Activated CD8-positive, alpha-beta memory T cell treated with anti-CD3 and anti-CD28 coated beads, Interleukin-2, amount 50 U/mL, for 24 hours (primary cell): ENCODE measurements at regions not wholly inside any gene's neighbourhood (a gene's known extent, or its start where the extent isn't known, plus 50 kb on each side); places are given as distances from the start of the nearest gene placed in this dataset.

ENCODE experiments used
- DNase-seq: peaks from one replicate; pipeline ENCODE4 v3.0.0-alpha.2; 2020; ENCODE audit errors: extremely low read depth

DNA sequence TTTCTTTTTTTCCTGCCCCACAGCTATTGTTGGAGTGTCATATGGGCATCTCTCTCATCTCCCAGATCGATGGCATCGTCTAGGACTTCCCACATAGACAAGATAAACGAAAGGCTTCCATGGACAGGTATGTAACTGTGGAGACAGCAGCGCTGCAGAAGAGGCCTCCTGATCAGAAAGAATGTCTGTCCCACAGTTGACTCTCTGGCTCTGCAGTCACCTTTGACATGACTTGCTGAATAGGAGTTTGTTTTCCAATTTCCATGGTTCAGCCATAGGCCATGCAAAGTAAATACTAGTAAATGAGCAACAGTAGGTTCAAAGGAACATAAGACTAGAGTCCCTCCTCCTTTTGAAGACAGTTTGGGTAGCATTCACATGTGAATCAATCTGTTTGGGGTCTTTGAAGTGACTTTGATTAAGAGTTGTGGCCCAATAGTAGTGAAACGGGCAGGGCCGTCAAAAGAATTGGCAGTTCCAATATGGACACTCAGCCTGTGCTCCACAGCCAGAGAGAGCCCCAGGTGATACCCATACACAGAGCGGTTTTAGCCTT, 134.7 kb upstream of the IFNGR1 start:
- DNase-seq, result no peak

DNA sequence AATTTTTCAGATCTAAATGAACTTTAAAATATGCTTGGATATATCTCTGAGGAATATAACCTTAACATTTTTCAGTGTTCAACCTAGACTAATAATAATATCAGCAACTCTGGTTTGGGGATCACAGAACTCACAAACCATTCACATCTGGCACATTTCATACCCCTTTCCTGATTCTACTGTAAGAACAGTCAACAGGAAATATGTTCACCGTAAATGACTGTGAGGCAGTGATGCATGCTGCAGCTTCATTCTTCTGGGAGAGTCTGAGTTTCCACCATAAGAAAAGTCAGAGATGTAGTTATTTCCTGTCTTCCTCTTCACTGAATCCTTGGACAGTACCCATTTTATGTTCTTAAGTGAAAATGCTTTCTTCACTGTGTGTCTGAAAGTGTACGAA, 134.2 kb upstream of the IFNGR1 start:
- DNase-seq, result no peak

DNA sequence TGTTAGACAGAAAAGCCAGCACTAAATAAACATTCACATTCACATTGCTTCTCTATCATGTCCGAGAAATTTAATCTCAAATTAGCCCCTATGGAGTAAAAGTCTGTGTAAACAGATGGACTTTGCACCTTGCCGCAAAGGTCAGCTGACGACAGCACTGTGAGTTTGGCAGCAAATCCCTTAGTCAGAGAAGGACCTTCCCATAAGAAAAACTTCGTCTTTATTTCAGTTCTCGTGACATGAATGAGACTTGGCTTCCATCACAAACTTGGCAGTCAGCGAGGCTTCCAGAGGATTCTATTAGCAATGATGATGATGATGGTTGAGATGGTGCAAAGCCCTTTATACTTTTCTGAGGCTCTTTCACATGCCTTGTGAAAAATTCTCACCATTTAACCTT, 133.7 kb upstream of the IFNGR1 start:
- no peak for DNase-seq

DNA sequence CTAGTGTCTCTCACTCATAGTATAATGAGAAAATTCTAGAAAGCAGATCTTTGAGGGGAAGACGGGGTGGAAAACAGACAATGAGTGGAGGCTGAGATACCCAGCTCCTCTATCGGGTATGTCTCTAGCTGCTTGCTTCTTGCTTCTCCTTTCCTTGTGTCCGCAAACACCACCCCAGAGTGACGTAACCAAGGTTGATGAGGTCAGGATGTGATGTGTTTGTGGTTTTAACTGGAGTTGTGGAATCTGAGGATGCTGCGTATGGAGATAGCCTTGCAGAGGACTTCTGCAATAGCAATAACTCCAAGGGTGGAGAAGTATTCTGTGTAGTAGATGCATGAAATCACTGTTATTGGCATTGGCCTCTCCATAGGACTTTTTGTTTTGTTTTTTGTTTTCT, 132.7 kb upstream of the IFNGR1 start:
- DNase-seq, result no peak

DNA sequence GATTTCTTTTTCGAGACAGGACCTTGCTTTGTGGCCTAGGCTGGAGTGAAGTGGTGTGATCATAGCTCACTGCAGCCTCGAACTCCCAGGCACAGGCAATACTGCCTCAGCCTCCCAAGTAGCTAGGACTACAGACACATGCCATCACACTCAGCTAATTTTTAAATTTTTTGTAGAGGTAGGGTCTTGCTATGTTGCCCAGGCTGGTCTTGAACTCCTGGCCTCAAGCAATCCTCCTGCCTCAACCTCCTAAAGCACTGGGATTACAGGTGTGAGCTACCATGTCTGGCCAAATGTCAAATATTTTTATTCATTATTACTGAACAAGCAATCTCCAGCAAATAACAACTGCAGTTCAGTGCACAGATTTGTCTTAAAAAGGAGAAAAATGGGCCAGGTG, 131.7 kb upstream of the IFNGR1 start:
- DNase-seq, result no peak

DNA sequence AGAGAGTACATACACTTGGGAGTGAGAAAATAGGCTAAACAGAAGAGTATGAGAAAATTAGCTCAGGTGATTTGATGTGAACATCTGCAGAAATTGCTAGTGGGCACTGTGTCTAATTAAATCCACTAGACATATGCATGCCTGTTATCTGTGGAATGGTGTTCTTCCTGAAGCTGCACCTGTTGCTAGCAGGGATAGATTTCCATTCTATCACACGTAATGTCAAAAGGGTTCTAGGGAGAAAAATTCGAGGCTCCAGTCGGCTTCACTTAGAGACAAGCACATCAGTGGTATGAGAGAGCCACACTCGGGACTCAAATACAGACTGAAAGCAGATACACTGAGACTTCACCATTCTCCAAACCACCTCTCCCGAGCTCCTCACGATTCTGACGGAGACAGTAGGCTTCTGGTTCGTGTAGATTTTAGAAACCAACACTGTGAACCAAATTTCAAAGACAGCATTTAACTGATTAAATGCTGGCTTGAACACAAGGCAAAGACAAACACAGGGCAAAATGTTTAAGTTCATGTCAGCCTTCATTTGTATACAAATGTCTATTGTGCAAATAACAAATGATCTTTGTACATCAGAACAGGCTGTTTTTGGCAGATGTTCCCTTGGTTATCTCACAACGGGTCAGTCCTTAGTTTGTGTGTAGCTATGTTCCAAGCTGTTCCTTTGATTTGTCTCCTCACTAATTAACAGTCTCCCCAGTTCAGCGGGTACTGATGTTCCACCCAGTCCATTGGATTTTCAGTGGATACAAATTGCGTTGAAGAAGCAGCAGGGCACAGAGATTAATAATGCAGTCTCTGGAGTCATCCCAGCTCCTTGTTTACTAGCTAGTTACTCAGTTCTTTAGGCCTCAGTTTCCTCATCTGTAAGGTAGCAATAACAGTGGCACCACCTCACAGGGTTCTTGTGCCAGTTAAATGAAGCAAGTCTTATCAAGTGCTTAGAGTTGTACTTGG, 131.0 kb upstream of the IFNGR1 start:
- no peak for DNase-seq

DNA sequence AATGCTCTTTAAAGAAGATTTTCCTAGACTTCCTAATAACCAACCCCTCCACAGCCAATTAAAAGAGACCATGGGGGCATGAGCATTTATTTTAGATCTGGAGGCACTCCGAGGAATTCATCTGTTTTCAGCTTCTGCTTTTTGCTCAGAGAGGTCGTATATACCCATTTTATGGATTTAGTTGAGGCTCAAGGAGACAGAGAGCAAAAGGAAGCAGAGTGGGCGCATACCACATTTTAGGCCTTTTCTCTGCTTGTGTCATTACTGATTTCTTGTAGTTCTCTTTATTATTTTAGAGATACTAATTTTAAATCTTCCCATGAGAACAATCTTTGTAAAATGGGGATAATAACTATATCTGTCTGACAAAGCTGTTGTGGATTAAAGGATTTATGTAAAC, 129.6 kb upstream of the IFNGR1 start:
- no peak for DNase-seq

DNA sequence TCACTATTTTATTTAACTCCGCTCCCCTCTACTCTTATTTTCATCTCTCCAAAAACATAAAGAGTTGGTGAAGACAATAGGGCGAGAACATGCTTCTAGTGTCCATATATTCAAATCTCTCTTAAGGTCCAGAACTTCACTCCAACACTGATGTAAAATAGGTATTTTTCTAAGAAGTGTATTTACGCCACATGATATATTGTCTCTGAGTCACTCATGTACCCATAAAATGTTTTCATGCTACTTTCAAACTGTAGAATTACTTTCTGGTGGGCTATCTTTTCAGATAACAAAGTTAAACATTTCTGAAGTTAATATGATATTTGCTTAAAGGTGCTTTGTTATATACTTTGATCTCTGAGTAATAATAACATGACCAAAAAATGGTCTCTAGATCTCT, 124.1 kb upstream of the IFNGR1 start:
- no peak for DNase-seq

DNA sequence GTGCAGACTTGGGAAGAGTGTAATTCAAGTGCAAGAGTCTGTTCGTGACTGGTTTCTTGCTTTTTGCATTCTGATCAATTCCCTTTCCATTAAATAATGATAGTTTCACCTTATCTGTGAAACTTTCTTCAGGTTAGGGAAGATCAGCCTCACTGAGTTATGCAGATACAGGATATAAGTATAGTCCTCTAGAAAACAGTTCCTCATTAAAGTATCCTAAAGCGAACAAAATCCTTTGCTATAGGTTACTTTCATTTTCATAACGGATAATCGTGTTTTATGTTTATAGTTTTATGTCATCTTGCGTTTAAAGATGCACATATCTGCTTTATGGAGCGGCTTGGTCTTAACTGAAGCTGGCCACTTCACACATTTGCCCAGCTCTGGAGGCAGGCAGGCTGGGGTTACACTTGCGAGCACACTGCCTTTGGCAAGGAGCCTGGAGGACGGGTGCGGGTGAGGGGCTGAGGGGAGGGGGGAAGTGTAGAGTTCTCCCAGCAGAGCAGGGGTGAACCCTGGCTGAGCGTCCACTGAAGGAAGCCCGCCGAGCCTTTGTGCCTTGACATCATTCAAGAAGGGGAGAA, 123.5 kb upstream of the IFNGR1 start:
- no peak for DNase-seq

DNA sequence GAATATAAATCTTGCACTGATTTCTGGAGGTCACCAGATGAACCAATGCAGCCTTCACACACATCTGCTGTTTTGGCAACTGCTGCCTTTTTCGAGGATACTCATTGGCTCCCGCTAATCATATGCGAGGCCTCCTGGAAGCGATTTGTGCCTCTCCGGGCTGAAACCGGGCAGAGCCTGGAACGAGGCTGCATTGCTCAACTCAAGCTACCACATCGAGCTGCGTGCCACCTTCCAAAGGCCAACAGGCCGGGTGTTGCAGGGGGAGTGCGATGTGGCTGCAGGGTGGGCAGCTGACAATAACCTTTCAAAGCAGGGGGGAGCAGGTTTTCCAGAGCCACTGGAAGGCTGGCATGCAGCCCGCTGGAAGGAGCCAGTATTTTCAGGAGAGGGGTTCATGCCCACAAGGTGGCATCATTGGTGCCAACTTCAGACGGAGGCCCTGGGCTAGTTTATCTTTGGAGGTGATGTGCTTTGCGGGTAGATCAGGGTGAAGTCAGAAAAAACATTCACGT, 122.6 kb upstream of the IFNGR1 start:
- DNase-seq, result no peak

DNA sequence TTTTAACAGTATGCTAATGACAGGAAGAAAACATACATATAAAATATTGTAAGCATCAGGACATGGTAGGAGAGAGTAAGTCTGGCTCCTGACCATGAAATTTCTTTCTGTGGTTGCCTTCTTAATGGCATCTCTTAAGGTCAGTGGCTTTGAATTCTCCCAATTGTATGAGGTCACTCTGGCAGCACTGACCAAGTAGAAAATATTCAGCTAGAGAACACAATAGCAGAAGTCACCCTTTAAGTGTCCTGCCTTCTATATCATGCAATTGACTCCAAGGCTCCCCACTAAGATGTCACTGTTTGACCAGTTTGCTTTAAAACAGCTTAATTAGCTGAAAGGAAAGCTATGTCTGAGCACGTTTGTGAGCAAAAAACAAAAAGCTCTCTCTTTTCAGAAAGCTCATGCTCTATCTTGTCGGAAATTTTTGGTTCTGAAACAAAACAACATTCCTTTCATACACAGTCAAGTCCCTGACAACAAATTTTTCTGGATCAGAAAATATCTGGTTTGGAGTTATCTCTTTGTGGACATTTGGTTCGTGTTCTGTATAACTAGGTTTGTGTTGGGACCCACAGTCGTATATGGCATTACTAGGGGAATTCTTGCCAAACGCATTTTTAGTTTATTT, 120.9 kb upstream of the IFNGR1 start:
- DNase-seq, result no peak

DNA sequence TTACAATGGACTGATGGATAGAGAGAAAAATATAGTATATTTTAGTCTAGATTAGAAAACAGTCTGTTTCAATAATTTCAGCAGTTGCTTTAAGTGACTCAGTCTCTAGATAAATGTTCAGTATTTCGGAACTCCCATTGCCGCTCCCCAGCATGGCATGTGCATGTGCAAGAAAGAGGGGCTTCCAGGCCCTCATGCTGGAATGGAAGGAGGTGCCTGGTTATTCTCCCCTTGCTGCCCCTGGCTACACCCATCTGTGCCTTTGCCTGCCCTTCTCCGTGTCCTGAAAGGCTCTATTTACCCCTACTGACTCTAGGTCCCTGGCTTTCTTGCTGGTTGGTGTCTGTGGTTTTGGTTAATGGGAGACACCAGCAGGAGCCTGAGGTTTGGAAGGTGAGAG, 115.7 kb upstream of the IFNGR1 start:
- DNase-seq, result no peak

DNA sequence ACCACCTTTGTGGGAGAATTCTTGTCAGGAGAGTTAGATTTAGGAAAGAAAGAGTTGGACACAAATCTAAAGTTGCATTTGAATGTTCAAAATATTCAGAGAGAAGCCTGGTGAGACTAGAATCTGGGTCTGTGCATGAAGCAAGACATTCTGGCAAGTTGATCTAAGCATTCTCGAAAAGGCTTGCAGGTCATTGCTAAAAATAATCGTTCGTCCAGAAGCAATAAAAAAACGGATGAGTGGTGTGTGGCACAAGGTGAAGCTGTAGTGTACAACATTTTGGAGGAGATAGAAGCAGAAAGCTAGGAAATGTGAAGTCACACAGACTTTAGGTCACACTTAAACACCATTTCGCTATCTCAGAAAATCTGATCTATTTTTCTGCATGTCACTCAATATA, 114.9 kb upstream of the IFNGR1 start:
- DNase-seq, result no peak

DNA sequence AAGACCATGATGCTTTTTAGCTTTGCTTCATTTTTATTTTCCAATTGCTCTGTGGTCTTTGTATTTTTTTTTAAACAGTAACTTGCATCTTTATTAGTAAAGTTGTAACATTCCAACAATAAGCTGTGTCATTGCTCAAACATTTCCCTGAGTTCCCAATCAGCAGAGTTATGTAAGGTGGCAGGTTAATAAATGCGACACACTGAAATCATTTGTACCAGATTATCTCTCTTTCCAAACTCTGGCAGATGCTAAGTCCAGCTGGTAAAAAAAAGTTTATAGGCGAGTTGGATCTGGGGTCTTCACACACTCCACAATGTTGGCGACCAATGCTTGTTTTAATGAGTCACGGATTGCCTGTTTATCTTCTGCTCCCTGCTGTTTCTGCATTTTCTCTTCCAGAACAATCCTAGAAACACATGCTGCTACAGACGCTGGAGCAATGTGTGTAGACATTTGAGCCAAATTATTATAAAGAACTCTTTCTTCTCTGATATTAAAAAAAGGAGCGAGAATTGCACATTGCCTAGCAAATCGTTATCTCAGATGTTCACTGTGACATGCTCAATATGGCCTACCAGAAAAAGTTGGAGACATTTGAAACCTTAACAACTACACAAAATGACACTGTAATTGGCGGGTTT, 113.6 kb upstream of the IFNGR1 start:
- no peak for DNase-seq

DNA sequence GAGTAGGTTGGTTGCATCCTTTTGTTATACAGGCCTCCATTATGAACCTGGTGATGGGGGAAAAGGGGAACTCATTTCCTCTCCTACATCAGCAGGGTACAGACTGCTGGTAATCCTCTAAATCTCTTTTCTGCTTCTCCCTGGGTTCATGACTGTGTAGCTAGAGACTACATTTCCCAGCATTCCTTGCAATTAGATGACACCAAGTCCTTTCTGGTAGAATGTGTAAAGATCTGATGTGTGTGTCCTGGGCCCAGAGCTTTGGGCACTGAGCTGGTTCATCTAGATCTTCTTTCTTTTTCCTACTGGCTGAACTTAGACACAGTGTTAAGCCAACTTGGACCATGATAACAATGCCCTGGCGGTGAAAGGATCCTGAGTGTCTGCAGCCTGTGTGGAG, 104.7 kb upstream of the IFNGR1 start:
- no peak for DNase-seq

DNA sequence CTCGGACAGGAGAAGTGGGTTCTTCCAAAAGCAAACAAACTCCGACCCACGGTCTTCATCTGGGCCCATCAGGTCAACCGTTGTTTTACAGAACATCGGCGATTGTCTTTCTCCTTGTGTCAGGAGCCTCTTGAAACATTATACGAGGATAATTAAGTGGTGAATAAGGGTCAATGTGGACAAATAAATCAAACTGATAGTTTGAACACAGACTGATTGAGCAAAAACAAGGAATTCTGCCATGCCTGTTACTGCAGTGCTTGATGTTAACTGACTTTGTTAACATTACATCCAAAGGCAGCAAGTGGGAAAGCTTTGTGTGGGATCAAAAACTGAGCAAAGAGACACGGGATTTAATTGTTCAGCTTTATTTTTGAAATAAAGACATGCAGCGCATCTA, 101.1 kb upstream of the IFNGR1 start:
- no peak for DNase-seq

DNA sequence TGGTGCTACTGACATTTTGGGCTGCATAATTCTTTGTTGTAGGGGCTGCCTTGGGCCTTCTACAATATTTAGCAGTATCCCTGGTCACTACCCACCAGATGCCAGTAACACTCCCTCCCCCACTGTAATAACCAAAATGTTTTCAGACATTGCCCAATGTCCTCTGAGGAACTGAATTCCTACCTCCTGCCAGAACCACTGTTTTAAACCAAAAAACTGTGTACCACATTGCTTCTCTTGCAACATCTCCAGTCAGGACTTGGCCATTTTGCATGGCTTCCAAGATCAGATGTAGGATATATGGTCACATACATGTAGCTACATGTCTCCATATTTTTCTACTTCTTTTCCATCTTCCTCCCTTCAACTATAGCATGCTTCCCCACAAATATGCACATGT, 97.4 kb upstream of the IFNGR1 start:
- DNase-seq, result no peak

DNA sequence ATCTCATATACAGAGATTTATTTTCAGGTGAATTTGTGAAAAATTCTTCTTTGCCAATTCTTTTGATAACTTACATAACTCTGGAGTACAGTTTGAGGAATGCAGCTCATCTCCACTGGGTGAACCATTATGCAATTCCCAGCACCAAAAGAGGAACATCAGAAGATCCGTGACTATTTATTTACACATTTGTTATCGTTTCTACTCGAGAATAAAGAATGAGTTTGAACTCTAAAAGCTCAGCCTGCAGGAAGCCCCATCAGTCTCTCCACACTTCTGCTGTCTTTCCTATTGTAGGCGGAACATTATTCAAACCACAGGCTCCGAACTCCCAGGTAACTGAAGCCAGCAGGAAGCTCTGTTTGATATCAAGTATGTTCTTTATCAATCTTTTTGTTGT, 95.9 kb upstream of the IFNGR1 start:
- DNase-seq, result no peak

DNA sequence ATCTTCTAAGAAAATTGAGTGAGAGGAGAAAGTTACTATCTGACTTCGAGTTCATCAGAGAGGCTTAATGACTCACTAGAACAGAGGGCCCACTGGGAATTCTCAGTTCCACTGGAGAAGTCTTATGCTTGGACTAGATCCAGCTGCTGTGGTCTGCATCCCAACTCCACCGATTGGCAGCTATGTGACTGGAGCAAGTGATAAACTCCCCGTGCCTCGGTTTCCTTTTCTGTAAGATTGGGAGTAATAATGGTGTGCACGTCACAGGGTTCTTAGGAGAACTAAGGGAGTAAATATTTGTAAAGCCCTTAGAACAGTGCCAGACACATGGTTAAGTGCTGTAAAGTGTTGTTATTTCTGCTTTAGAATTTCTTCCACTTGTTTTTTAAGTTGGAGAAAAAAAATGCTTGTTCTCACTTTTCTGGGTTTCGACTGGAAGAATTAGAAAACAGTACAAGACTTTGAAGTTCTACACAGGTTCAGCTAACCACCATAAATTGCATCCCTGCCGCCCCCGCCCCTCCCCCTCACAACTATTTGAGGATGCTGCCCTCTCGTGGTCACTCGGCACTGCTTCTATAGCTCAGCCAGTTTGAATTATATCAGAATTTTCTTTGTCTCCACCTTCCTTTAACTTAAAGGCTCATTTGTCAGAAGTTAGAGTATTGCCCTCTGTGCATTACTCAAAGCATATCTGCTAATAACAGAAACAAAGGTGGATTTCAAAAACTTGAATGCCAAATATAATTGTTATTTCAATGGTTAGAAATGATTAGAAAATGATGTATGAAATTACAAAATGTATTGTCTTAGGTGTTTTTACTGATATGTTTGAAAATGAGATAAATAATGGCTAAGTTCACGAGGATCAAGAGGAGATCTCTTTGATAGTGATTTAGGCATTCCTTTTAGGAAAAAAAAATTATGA, 95.0 kb upstream of the IFNGR1 start:
- peak; percentile 36 for DNase-seq

DNA sequence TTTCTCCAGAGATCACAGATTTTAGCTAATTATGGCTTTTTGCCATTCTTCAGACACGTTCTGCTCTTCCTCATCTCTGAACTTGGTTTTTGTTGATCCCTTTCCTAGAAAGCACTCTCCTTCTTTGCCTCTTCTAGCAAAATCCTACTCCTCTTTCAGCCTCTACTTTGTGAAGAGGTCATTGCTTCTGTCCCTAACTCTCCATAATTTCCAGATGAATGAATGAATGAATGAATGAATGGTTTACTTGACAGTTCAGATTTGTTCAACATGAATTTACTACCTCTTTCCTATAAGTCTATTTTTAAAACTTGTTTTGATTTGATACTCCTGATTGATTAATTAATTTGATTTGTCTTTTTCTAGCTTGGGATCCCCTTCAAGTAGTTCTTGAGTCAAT, 94.0 kb upstream of the IFNGR1 start:
- no peak for DNase-seq

DNA sequence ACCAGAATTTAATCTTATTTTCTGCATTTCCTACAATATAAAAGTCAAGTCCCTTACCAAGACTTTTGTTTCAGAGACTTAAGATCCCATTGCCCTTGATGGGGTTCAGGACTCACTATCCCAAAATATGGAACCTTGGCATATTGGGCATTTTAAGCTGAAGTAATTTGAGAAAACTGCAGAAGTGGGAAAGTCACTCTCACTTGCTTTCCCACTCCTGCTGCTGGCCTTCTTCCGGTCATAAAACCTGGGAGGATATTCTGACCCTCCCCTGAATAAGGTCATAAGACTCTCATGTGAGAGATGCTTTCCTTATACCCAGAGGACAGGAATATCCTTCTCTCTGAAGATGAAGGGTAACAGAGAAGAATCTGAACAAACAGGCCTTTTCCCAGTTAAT, 92.8 kb upstream of the IFNGR1 start:
- DNase-seq, result no peak
